ENCODE measurements at regions not wholly inside any gene's neighbourhood (a gene's known extent, or its start where the extent isn't known, plus 50 kb on each side); places are given as distances from the start of the nearest gene placed in this dataset.

DNA sequence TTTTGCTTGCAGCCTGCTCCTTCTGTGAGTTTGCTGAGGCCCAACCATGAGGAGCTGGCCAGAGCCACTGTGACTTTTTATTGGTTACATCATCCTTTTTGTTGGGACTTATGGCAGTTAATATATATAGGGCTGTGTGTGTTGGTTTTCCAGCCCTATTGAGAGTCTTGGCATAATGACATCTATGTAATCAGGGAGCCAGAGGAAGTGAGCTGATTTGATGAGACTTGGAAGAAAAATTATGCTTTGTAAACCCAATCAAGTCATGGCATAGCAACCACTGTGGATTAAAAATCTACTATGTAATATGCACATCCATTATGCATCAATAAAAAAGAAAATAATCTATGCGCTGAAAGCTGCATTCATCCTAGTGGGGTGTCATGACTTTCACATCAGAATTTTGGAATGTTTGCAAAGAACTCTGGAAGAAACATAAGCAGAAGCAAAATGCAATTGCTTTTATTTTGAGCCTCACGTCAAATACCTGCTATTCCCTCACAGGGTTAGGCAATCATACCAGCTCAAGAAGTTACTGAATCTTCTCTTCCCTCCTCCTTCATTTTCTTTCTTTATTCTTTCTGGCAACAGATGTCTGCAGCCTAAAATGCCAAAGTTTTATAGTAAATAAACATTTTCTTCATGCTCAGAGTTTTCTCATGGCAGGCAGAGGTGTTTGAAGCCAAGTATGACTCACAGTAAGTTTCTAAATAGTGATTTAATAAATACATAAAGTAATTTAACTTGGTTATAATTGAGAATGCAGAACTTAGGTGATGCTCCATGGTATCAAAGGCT is 308.5 kb downstream of the KCNS3 start:
- H3K36me3 Mint-ChIP-seq (ENCODE audit: low read depth): no peaks in the 10 kb centered on the region
- intact Hi-C loops (cut with micrococcal nuclease): no loop called here
- H3K9me3 Mint-ChIP-seq: no peaks in the 10 kb centered on the region
- H3K27ac Mint-ChIP-seq: no peak overlapping the region
- DNase-seq (ENCODE audit: low spot score): no peak
- no peaks in the 10 kb centered on the region for H3K4me1 Mint-ChIP-seq (ENCODE audit: low read depth)
- H3K4me3 Mint-ChIP-seq (ENCODE audit: low read depth): no peak overlapping the region
- no peaks in the 10 kb centered on the region for H3K27me3 Mint-ChIP-seq (ENCODE audit: low read depth)

DNA sequence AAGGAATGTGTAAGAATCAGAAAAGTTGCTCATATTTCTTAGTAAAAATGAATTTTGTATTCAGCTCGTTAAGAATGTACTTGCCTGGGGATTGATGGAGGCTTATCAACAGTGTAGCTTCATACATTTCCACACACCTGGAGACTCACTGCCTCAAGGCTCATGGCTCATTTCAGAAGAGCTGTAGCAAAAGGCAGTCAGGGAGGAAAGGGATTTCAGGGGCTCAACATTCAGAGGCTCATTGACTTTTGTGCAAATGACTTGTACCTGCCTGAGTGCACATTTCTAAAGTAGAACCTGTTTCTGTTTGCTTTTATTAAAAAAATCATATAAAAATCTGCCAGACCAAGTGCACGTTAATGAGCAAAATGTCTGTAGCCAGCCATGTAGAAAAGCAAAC is 304.4 kb downstream of the KCNS3 start:
- Mint-ChIP-seq H3K27me3 (ENCODE audit: low read depth) (no peaks in the 10 kb centered on the region), H3K4me3 (ENCODE audit: low read depth) (no peak overlapping the region), H3K9me3 (no peaks in the 10 kb centered on the region), H3K36me3 (ENCODE audit: low read depth) (no peaks in the 10 kb centered on the region), H3K4me1 (ENCODE audit: low read depth) (no peaks in the 10 kb centered on the region), H3K27ac (no peak overlapping the region)
- no peak for DNase-seq (ENCODE audit: low spot score)
- intact Hi-C loops (cut with micrococcal nuclease): no loop called here

DNA sequence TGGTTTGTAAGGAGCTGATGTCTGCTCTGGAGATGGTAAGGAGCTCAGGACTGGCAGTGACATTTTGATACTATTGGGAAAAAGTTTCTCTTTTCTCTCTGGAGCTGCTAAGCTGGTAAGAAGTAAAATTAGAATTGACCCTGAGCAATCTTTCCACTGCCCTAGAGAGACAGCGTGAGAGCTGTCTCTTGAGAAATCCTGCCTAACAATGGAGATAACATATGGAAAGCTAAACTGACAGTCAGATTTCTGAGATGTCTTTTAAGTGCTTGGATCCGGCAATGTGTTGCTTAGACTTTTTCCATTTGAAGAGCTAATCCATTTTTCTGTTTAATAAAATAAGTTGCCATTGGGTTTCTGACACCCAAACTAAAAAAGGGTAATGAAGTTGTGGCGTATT is 302.4 kb downstream of the KCNS3 start:
- Mint-ChIP-seq H3K4me1 (ENCODE audit: low read depth) (no peaks in the 10 kb centered on the region), H3K36me3 (ENCODE audit: low read depth) (no peaks in the 10 kb centered on the region), H3K27me3 (ENCODE audit: low read depth) (no peaks in the 10 kb centered on the region), H3K27ac (no peak overlapping the region), H3K4me3 (ENCODE audit: low read depth) (no peak overlapping the region), H3K9me3 (no peaks in the 10 kb centered on the region)
- intact Hi-C loops (cut with micrococcal nuclease): no loop called here
- DNase-seq (ENCODE audit: low spot score): no peak

DNA sequence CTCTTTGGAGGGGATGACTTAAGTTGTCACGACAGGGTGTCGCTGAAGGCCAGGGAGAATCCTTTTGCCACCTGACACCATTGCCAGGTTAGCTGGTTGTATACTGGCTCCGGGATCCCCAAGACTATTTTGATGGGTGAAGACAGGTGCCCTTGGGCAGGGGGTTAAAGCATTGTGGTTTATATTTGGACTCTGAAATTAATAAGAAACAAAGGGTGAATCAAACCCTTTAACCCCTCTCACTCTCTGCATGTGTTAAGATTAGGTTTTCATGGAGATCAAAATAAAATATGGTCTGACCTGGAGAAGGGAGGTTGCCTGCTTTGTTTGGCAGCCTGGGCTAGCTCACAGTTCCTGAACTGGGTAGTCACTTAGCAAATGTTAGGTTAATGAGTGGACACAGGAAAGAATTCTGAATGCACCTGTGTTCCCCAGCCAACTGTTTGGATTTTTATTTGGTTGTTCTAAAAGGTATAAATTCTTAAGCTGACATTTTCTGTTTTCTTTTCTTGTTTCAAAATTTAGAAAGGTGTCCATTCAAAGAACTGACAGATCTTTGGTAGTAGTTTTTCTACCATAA is 301.7 kb downstream of the KCNS3 start:
- H3K36me3 Mint-ChIP-seq (ENCODE audit: low read depth): no peaks in the 10 kb centered on the region
- DNase-seq (ENCODE audit: low spot score): no peak
- no peak overlapping the region for H3K4me3 Mint-ChIP-seq (ENCODE audit: low read depth)
- intact Hi-C loops (cut with micrococcal nuclease): no loop called here
- no peaks in the 10 kb centered on the region for H3K4me1 Mint-ChIP-seq (ENCODE audit: low read depth)
- no peak overlapping the region for H3K27ac Mint-ChIP-seq
- no peaks in the 10 kb centered on the region for H3K9me3 Mint-ChIP-seq
- no peaks in the 10 kb centered on the region for H3K27me3 Mint-ChIP-seq (ENCODE audit: low read depth)

DNA sequence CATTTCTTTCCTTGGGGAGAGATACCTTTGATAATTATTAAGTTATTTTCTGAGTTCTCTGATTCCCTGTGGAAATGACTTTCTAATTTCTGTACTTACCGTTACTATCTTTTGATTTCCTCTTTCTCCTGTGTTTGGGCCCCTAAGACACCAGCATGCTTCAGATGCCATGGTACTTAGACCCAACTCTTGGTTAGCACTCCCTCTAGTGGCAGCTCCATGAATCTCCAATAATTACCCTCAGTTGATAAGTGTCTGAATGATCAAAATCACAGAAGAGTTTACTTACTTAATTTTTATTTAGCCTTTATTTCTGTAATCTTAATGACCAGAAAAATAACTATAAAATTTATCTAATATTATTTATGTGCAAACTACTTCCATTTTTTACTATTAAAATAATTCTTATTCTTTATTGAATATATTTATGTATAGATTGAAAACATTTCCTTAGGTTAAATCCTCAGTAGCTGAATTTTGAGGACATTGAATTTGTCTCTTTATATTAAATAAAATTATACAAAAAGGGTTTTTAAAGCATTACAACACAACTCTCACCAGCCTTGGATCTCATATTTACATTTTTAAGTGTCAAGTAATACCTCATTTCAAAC is 300.4 kb downstream of the KCNS3 start:
- intact Hi-C loops (cut with micrococcal nuclease): no loop called here
- Mint-ChIP-seq H3K4me3 (ENCODE audit: low read depth) (no peak overlapping the region), H3K27me3 (ENCODE audit: low read depth) (no peaks in the 10 kb centered on the region), H3K4me1 (ENCODE audit: low read depth) (no peaks in the 10 kb centered on the region), H3K9me3 (no peaks in the 10 kb centered on the region), H3K36me3 (ENCODE audit: low read depth) (no peaks in the 10 kb centered on the region), H3K27ac (no peak overlapping the region)
- DNase-seq (ENCODE audit: low spot score): no peak

- intact Hi-C loops (cut with micrococcal nuclease): no loop called here
- H3K27me3 Mint-ChIP-seq (ENCODE audit: low read depth): no peaks in the 10 kb centered on the region
- H3K4me3 Mint-ChIP-seq (ENCODE audit: low read depth): no peak overlapping the region
- no peaks in the 10 kb centered on the region for H3K36me3 Mint-ChIP-seq (ENCODE audit: low read depth)
- no peaks in the 10 kb centered on the region for H3K9me3 Mint-ChIP-seq
- no peak overlapping the region for H3K27ac Mint-ChIP-seq
- DNase-seq (ENCODE audit: low spot score): no peak
- H3K4me1 Mint-ChIP-seq (ENCODE audit: low read depth): no peaks in the 10 kb centered on the region
Observed at GRCh38 chr2:18176679-18177215, 298.3 kb downstream of the KCNS3 start.

GRCh38 chr2:18172607-18173006 is 294.1 kb downstream of the KCNS3 start:
- Mint-ChIP-seq H3K36me3 (ENCODE audit: low read depth) (no peaks in the 10 kb centered on the region), H3K4me3 (ENCODE audit: low read depth) (no peak overlapping the region), H3K4me1 (ENCODE audit: low read depth) (no peaks in the 10 kb centered on the region), H3K27ac (no peak overlapping the region), H3K27me3 (ENCODE audit: low read depth) (no peaks in the 10 kb centered on the region), H3K9me3 (no peaks in the 10 kb centered on the region)
- DNase-seq (ENCODE audit: low spot score): no peak
- intact Hi-C loops (cut with micrococcal nuclease): no loop called here

DNA sequence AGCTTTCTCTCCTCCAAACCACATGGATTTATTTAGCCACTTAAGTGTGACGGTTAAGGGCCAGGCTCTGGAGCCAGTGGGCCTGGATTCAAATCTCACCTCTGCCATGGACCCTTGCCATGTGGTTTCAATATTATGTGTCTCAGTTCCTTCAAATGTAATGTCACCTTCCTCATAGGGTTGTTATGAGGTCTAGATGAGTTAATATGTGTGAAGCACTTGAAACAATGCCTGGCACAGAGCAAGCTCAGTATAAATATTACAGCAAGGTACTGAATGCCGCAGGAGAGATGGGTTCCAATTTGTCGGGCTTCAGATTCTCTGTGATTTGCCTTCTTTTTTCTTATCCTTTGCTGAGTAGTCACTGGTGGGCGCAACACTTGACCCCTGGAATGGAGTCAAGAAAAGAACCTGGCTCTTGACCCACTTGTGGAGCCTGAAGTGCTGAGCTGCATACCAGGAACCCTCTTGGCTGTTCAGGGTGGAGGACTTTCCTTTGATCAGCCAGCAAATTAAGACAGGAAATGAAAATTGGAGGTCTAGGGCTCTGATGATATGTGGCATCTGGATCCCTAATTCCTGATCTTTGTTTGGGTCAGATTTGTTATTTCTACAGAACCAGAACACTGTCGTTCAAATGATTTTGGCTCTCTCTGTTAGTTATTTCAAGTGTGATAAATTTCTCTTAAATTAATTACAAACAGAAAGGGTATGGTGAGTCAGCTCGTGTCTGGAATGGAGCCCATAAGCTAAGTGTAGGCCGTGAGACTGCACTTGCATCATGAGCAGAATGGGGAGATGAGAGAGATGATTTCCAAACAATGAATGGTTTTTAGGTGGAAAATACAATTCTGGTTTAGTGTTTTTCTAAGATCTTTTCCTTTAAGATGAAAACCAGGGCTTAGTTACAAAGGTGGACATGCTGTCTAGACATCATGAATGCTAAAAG is 293.0 kb downstream of the KCNS3 start:
- no peaks in the 10 kb centered on the region for H3K27me3 Mint-ChIP-seq (ENCODE audit: low read depth)
- H3K9me3 Mint-ChIP-seq: no peaks in the 10 kb centered on the region
- no peak overlapping the region for H3K4me3 Mint-ChIP-seq (ENCODE audit: low read depth)
- DNase-seq (ENCODE audit: low spot score): no peak
- intact Hi-C loops (cut with micrococcal nuclease): no loop called here
- no peak overlapping the region for H3K27ac Mint-ChIP-seq
- H3K36me3 Mint-ChIP-seq (ENCODE audit: low read depth): no peaks in the 10 kb centered on the region
- no peaks in the 10 kb centered on the region for H3K4me1 Mint-ChIP-seq (ENCODE audit: low read depth)

DNA sequence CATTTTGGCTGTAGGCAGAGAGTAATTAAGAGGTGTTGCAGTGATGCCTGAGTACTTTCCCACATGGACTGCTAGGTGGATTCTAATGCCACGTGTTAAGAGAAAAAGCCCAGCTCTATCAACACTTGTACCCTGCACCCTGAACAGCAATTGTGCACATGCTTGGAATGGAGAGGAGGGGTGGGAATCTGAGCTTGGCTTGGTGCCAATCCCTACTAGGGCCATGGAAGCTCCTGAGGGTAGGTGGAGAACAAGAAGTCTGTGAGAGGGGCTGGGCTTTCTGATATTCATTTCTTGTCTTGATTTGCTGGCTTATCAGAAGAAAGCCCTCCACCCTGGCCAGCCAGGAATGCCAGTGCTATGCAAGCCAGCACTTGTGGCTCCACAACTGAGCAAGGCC is 292.2 kb downstream of the KCNS3 start:
- Mint-ChIP-seq H3K4me3 (ENCODE audit: low read depth) (no peak overlapping the region), H3K9me3 (no peaks in the 10 kb centered on the region), H3K36me3 (ENCODE audit: low read depth) (no peaks in the 10 kb centered on the region), H3K27me3 (ENCODE audit: low read depth) (no peaks in the 10 kb centered on the region), H3K4me1 (ENCODE audit: low read depth) (no peaks in the 10 kb centered on the region), H3K27ac (no peak overlapping the region)
- no peak for DNase-seq (ENCODE audit: low spot score)
- intact Hi-C loops (cut with micrococcal nuclease): no loop called here

DNA sequence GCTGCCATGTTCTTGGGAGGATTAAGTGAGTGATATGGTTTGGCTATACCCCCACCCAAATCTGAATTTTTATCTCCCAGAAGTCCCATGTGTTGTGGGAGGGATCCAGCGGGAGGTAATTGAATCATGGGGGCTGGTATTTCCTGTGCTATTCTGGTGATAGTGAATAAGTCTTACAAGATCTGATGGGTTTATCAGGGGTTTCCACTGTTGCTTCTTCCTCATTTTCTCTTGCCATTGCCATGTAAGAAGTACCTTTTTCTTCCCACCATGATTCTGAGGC is 291.4 kb downstream of the KCNS3 start:
- Mint-ChIP-seq H3K27me3 (ENCODE audit: low read depth) (no peaks in the 10 kb centered on the region), H3K27ac (no peak overlapping the region), H3K4me3 (ENCODE audit: low read depth) (no peak overlapping the region), H3K9me3 (no peaks in the 10 kb centered on the region), H3K36me3 (ENCODE audit: low read depth) (no peaks in the 10 kb centered on the region), H3K4me1 (ENCODE audit: low read depth) (no peaks in the 10 kb centered on the region)
- intact Hi-C loops (cut with micrococcal nuclease): no loop called here
- DNase-seq (ENCODE audit: low spot score): no peak

DNA sequence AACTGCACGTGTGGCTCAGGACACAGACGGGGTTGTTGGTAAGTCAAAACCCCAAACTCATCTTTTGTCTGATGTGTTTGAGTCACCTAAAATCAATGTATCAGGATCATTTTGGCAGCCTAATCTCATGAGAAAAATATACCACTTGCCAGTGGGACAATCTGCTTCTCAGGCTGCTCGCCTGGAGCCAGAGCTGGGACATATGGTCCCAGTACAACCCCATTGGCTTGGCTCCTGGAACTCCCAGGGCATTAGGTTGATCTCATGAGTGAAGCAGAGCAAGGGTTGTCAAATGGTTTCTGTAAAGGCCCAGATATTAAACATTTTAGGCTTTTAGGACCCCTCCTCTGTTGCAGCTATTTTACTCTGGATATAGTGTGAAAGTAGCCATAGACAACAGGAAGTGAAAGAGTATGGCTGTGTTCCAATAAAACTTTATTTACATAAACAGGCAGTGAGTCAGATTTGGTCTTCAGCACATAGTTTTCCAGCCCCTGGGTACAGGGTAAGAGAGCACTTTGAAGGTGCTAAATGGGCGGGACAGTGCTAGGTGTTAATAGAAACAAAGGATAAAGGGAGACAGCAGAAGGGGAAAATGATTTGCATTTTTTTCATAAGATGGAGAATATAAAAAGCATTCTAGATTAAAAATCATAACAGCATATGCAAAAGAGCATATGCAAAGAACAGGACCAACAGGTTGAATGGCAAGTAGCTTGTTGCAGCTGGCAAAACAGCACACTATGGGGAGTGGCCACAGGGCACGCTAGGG is 290.8 kb downstream of the KCNS3 start:
- intact Hi-C loops (cut with micrococcal nuclease): no loop called here
- Mint-ChIP-seq H3K4me3 (ENCODE audit: low read depth) (no peak overlapping the region), H3K4me1 (ENCODE audit: low read depth) (no peaks in the 10 kb centered on the region), H3K27ac (no peak overlapping the region), H3K27me3 (ENCODE audit: low read depth) (no peaks in the 10 kb centered on the region), H3K36me3 (ENCODE audit: low read depth) (no peaks in the 10 kb centered on the region), H3K9me3 (no peaks in the 10 kb centered on the region)
- DNase-seq (ENCODE audit: low spot score): no peak

- intact Hi-C loops (cut with micrococcal nuclease): no loop called here
- no peaks in the 10 kb centered on the region for H3K36me3 Mint-ChIP-seq (ENCODE audit: low read depth)
- no peak overlapping the region for H3K4me3 Mint-ChIP-seq (ENCODE audit: low read depth)
- DNase-seq (ENCODE audit: low spot score): no peak
- H3K9me3 Mint-ChIP-seq: no peaks in the 10 kb centered on the region
- H3K4me1 Mint-ChIP-seq (ENCODE audit: low read depth): no peaks in the 10 kb centered on the region
- H3K27me3 Mint-ChIP-seq (ENCODE audit: low read depth): no peaks in the 10 kb centered on the region
- H3K27ac Mint-ChIP-seq: no peak overlapping the region
Observed at GRCh38 chr2:18167871-18168270, 289.4 kb downstream of the KCNS3 start.
